Osteoblast (primary cell): ENCODE measurements at regions not wholly inside any gene's neighbourhood (a gene's known extent, or its start where the extent isn't known, plus 50 kb on each side); places are given as distances from the start of the nearest gene placed in this dataset.

Experiments
- DNase-seq: peaks from one replicate; pipeline ENCODE4 v3.0.0; 2011; ENCODE audit warnings: low spot score, mixed read lengths; ENCODE audit not compliant: insufficient read length; ENCODE audit errors: missing footprints
- H2AFZ ChIP-seq: 2 replicates; pipeline ENCODE4 v1.6.0; 2011; ENCODE audit warnings: mild to moderate bottlenecking, low read length
- H3K27ac ChIP-seq: 2 replicates; pipeline ENCODE4 v1.5.1; 2011; ENCODE audit warnings: mild to moderate bottlenecking, low read depth, low read length, moderate library complexity
- H3K27me3 ChIP-seq: 2 replicates; pipeline ENCODE4 v1.6.0; 2012; ENCODE audit warnings: mild to moderate bottlenecking, control low read depth, inconsistent platforms, low read length, moderate library complexity; ENCODE audit not compliant: insufficient read depth
- H3K36me3 ChIP-seq: 2 replicates; pipeline ENCODE4 v1.5.1; 2011; ENCODE audit warnings: mild to moderate bottlenecking, low read length, control low read depth, moderate library complexity; ENCODE audit not compliant: insufficient read depth
- H3K4me1 ChIP-seq: 2 replicates; pipeline ENCODE4 v1.5.1; 2011; ENCODE audit warnings: mild to moderate bottlenecking, low read length, control low read depth, moderate library complexity; ENCODE audit not compliant: insufficient read depth
- H3K4me2 ChIP-seq: 2 replicates; pipeline ENCODE4 v1.6.0; 2011; ENCODE audit warnings: mild to moderate bottlenecking, low read length; ENCODE audit not compliant: insufficient read depth
- H3K4me3 ChIP-seq: fragments of 200-600 bp; sonication (generic); 3 replicates; pipeline ENCODE4 v1.5.1; 2012; ENCODE audit warnings: mild to moderate bottlenecking, low read length, inconsistent platforms; ENCODE audit not compliant: insufficient read depth
- H3K79me2 ChIP-seq: 2 replicates; pipeline ENCODE4 v1.6.0; 2012; ENCODE audit warnings: mild to moderate bottlenecking, low read length, control low read depth, inconsistent platforms; ENCODE audit not compliant: insufficient read depth
- H3K9me3 ChIP-seq: 2 replicates; pipeline ENCODE4 v1.5.1; 2011; ENCODE audit warnings: low read depth, low read length, control low read depth
- H4K20me1 ChIP-seq: 2 replicates; pipeline ENCODE4 v1.6.0; 2012; ENCODE audit warnings: mild to moderate bottlenecking, low read length, control low read depth; ENCODE audit not compliant: insufficient read depth
- CTCF ChIP-seq: IDR thresholded peaks from 2 replicates; pipeline ENCODE4 v1.5.1; 2011; ENCODE audit warnings: mild to moderate bottlenecking, low read depth, low read length, moderate library complexity; ENCODE audit errors: extremely low read depth

DNA sequence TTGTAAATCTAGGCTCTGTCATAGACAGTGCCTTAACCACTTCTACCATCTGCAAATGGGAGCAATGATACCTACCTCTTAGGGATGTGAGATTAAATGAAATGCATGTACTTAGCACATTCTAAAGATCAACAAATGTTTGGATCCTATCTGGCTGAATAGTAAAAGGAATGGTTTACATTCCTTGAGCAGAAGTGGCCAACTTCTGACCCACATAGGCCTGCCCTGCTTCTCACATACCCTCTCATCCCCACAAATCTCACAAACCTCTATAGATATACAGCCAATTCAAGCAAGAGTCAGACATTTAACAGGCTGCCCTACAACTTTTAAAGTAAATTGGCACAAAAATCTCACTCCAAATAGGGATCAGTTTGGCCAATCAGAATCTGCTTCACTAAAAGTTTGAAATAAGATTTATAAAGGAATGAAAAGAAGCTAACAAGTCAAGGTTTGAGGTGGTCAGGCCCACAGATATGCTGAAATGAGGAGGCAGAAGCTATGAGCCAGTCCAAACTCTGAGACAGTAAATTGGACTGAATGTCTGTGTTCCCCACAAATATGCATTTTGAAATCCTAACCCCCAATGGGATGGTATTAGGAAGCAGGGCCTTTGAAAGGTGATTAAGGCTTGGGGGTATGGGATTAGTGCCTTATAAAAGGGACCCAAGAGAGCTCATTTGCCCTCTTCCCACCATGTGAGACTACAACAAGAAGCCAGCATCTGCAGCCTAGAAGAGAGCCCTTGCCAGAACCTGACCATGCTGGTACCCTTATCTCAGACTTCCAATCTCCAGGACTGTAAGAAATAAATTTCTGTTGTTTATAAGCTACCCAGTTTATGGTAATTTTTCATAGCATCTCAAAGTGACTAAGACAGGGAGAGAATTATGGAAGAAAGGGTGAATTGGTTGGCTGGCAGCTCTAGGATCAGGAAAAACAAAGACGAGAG lies 227.8 kb upstream of the RBMS1 start:
- H3K4me1 ChIP-seq = peaks cover 12% of the 10 kb centered on the region
- no peaks in the 10 kb centered on the region for H3K36me3 ChIP-seq
- H4K20me1 ChIP-seq = no peaks in the 10 kb centered on the region
- H3K27ac ChIP-seq = no peak overlapping the region
- TF ChIP-seq CTCF = no peak
- H3K79me2 ChIP-seq = no peaks in the 10 kb centered on the region
- DNase-seq = no peak
- no peak overlapping the region for H3K4me3 ChIP-seq
- no peak overlapping the region for H3K4me2 ChIP-seq
- no peaks in the 10 kb centered on the region for H3K27me3 ChIP-seq
- H3K9me3 ChIP-seq = no peaks in the 10 kb centered on the region
- H2AFZ ChIP-seq = peak overlapping the region; percentile 12

DNA sequence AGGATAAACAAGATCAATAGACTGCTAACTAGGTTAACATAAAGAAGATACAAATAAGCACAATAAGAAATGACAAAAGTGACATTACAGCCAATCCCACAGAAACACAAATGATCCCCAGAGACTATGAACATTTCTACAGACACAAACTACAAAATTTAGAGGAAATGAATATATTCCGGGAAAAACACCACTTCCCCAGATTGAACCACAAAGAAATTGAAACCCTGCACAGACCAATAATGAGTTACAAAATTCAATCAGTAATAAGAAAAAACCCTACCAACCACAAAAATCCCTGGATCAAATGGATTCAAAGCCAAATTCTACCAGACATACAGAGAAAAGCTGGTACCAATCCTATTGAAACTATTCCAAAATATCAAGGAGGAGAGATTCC lies 232.4 kb upstream of the RBMS1 start:
- Histone ChIP-seq H3K9me3 (no peaks in the 10 kb centered on the region), H3K4me1 (peaks cover 6% of the 10 kb centered on the region), H3K4me2 (no peak overlapping the region), H2AFZ (no peak overlapping the region), H3K27me3 (no peaks in the 10 kb centered on the region), H4K20me1 (no peaks in the 10 kb centered on the region), H3K36me3 (no peaks in the 10 kb centered on the region), H3K27ac (no peak overlapping the region), H3K79me2 (no peaks in the 10 kb centered on the region), H3K4me3 (no peak overlapping the region)
- no peak for DNase-seq
- TF ChIP-seq CTCF = no peak

GRCh38 chr2:160730296-160730995 lies 236.8 kb upstream of the RBMS1 start:
- H3K4me3 ChIP-seq = no peak overlapping the region

More at GRCh38 chr2:160730296-160730995, 236.8 kb upstream of the RBMS1 start:
- no peaks in the 10 kb centered on the region for H3K79me2 ChIP-seq
- no peak overlapping the region for H2AFZ ChIP-seq
- no peaks in the 10 kb centered on the region for H3K9me3 ChIP-seq
- no peak overlapping the region for H3K4me2 ChIP-seq
- no peaks in the 10 kb centered on the region for H3K27me3 ChIP-seq
- H4K20me1 ChIP-seq = no peaks in the 10 kb centered on the region
- no peak for DNase-seq
- no peaks in the 10 kb centered on the region for H3K36me3 ChIP-seq
- H3K27ac ChIP-seq = no peak overlapping the region
- no peak for TF ChIP-seq CTCF
- H3K4me1 ChIP-seq = peaks cover 5% of the 10 kb centered on the region
